COR-L47 (cell line): ENCODE measurements at regions not wholly inside any gene's neighbourhood (a gene's known extent, or its start where the extent isn't known, plus 50 kb on each side); places are given as distances from the start of the nearest gene placed in this dataset.
A peak's percentile ranks its signal among the peaks of the same experiment; 100 is the strongest.
"Not testable (repeated sequence)": the region's sequence is repeated elsewhere in the genome, so short reads cannot be mapped to it uniquely, and the experiment has no call there.

Source experiments
- DNase-seq: peaks from one replicate; lab custom pipeline; 2025; lab: John Stamatoyannopoulos, UW

DNA sequence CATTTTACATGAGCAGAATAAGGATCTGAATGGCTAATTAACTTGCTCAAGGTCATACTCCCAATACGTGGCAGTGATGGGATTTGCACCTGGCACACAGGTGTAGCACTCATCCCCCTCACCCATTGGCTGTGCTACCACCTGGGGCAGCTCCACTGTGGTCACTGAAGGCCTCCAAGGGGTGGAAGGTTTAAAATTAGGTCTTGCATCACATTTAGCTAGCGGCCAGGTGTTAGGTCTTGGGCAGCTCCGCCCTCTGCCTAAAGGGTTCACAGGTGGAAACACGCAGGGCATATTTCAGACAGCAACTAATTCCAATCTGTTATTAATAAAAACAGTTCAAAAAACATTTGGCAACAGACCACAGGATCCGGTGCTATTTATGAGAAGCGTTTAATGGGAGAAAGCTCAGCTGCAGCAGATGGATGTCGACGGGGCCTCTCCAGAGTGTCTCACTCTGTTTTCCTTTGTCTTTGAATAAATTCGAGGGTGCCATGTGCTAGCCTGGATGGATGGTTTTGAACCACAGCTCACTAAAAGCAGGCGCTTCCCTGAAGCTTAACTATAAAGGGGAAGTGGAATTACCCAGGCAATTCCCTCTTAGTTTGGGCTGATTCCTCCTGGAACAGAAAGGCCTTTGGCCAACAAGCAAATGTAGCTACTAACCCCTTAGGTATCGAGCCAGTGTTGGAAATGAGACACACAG, 1017.6 kb downstream of the TYW1 start:
- no peak for DNase-seq

DNA sequence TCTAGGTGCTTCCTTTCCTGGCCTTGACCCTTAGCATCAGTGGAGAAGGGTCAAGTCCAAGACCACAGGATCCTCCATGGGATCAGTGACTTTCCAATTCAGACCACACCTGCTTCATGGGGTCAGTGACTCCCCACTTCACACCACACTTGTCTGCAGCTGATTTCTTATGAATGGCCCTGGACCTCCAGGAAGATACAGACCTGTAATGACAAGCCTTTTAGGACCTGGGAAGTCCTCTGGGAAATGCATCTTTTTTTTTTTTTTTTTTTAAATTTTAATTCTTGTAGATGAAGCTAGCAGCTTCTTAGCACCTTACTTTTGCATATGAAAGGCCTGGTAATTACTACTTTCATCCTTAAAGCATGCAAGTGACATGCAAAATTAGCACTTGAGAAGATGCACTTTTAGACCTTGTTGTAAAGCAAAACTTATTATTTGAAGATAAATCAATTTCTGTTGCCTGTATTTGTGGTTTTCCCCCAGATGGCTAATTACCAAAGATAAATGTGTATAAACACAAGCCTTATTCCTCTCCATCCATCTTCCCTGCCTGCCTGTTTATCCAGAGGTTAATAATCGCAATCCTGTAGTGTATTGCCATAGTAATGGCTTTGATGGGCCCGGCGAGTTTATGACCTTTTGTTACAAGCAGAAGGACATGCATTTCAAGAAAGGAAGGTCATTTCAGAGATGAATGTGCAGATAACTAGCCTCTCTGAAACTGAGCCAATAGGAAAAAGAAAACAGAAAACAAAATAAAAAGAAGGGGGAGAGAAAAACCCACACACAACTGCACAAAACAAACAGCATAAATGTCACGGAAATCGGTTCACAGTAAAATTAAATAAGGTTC, 1018.7 kb downstream of the TYW1 start:
- peak; percentile 21 for DNase-seq

DNA sequence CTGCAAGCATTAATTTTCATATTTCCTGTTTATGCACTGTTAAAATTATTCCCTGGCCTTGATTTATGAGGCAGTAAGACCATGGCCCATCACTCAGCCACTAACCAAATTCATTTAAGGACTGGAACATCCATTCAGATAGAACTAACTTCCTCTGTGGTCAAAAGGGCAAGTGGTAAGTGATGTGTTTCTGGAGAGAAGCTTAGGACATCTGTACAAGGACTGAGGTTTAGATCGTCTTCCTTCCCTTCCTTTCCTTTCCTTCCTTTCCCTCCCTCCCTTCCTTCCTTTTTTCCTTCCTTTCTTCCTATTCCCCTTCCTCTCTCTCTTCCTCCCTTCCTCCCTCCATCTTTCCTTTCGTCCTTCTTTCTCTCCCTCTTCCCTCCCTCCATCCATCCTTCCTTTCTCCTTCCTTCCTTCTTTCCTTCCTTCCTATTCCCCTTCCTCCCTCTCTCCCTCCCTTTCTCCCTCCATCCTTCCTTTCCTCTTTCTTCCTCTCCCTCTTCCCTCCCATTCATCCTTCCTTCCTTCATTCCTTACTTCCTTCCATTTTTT, 1019.4 kb downstream of the TYW1 start:
- no peak for DNase-seq

DNA sequence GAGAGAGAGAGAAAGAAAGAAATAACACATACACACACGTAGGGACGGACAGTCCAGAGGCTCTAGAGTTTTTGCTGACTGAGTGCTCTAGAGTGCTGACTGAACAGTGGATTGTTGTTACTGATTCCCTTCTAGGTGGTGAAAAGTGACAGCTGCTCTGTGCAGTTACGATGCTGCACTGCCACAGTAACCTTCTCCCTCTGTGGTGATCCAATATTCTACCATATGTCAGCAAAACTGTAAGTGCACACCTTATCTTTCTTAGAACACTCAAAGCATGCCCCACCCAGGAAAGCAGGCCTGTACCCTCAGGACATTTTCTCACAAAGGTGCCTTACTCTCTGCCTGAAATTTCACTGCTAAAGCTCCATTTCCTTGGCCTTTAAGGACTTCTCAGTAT, 1023.5 kb downstream of the TYW1 start:
- DNase-seq, result no peak

DNA sequence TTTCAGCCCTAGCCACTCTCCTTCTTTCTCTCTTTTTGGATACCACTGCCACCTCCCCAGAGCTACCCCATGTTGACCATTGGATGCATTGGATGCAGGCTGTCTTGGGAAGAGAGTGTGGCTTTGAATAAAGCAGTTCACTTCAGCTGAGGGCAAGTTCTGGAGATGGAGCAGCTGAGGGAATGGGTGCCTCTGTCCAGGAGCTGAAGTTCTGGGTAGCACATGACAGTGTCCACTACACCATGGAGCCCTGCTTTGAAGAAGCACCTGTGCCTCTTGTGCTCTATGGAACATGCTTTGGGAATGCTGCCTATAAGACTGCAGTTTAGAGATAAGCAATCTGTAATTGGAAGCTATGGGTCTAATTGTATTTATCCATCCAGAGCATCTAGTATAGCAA, 1028.7 kb downstream of the TYW1 start:
- DNase-seq, result no peak

DNA sequence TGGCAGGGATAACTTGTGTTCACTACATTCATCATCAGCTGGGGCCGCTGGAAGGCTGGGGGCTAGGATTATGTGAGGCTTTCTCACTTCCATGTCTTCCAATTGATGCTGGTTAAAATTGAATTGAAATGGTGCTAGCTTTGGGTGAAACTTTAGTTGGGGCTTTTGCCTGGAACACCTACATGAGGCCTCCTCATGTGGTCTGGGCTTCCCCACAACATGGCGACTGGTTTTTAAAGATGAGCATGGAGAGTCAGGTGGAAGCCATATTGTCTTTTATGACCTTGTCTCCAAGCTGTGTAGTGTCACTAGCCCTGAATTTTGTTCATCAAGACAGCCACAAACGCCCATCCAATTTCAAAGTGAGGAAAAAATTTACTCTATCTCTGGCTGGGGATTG, 1033.9 kb downstream of the TYW1 start:
- no peak for DNase-seq

DNA sequence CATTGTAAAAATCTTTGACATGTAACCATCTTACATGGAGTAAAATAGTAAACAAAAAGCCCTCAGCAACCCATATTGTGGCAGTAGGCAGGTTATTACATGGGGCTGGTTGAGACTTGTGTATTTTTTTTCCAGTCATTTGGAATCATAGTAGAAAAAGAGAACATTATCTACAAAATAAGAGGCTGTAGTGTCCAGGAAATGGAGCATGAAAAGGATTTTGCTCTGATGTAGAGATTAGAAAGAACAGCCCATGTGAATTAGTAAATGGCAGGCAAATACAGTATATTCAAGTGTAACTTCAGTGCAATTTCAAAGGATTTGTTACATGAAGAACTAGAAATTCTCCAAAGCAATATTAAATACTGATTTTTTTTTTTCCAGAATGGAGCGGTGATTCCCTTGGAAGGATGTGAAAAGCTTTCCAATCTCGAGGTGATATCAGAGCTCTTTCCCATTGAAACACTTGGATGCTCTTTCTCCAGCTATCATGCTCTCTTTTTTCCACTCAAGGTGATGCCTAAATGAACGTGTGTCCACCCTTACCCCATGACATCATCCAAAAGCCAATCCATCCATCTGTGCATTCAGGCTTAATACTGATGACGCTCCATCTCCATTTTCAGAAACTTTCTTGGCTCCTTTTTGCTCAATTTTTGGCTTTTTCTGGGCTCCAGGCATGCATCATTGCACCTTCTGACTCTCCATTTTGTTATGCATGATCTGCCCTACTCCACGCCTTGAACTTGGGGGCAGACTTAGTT, 1034.7 kb downstream of the TYW1 start:
- no peak for DNase-seq

DNA sequence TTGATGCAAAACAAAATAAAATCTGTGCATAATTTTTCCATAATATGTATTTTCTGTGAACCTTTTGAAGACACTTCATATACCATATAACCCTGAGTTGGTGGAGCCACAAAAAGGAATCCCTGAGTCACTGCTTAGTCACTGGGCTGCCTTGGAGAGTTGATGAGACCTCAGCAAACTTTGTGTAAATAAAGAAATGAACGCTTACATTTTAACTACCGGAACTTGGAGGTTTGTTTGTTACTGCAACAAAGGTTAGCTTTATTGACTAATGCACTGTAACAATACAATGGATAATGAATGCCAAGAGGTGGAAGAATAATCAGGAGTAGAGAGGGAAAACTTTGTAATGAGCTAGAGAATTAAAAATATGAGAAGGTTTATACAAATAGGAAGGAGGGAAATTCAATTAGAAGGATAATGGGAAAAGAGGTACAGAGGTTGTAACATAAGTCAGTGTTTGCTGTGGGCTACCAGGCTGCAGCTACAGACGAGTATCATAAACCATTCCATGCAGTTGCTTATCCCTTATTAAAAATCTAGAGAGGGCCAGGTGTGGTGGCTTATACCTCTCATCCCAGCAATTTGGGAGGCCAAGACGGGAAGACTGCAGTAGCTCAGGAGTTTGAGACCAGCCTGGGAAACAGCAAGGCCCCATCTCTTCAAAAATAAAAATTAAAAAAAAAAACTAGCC, 1042.1 kb downstream of the TYW1 start:
- no peak for DNase-seq

DNA sequence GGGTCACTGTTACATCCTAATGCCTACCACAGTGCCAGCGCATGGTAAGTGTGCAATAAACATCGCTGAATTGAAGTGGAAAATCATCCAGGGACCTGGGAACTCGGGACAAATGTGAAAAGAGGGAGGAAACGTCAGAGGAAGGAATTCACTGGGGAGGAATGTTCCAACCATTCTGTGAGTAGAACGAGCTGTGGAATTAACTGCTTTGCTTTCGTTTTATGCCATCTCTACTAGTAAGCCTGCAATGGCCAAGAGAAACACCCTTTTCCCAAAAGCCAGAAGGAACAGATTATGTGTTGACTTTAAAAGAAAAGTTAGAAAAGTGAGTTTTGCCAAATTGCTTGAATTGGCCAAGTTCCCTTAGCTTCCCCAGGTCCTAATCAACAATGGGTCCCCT, 1044.9 kb downstream of the TYW1 start:
- DNase-seq, result no peak

DNA sequence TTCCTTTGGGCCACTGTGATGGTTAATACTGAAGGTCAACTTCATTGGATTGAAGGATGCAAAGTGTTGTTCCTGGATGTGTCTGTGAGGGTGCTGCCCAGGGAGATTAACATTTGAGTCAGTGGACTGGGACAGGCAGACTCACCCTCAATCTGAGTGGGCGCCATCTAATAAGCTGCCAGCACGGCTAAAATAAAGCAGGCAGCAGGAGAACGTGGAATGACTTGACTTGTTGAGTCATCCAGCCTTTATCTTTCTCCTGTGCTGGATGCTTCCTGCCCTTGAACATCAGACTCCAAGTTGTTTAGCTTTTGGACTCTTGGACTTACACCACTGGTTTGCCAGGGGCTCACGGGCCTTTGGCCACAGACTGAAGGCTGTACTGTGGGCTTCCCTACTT, 1046.9 kb downstream of the TYW1 start:
- DNase-seq, result no peak

DNA sequence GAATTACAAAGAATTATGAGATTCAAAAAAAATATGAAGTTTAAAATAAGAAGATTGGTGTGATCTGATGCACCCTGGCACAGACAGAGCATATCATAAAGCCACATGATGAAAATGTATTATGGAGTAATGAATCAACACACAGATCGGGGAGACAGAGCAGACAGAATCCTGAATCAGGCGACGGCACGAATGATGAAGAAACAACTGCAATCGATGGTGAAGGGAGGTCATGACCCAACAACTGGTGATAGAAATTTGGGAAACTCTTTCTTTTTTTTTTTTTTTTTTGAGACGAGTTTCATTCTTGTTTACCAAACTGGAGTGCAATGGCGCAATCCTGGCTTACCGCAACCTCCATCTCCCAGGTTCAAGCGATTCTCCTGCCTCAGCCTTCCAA, 1054.0 kb downstream of the TYW1 start:
- no peak for DNase-seq

DNA sequence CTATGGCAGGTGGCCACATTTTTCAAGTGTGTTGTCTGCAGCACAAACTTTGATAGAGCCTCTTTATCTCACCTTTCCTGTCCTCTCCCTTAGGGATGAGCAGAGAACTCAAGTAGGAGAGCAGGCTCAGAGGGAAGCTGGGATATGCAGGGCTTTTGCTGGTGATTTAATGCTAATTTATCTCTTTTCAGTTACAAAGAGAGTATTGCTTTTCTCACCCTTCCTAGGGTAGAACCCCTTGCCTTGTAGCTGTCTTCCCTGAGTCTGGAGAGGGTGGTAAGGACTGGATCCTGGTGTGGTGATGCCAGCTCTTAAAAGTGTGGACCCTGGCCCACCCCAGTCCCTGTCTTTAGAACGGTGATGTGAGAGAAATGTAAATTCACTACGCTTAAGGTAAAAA, 1061.4 kb downstream of the TYW1 start:
- no peak for DNase-seq

DNA sequence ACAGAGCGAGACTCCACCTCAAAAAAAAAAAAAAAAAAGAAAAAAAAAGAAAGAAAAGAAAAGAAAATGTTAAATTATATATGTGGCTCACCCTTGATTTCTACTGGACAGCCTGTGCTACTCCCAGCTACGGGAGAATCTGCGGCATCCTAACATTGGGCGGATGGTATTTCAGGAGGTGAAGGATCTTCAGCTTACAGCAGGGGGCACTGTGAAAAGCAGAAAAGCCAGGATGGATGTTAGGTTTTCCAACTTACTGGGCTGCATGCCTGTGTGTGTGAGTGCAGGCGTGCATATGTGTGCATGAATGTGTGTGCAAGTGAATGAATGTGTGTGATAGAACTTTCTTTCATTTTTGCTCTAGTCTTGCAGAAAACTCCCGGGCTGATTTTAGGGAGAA, 1066.5 kb downstream of the TYW1 start:
- DNase-seq, result no peak

DNA sequence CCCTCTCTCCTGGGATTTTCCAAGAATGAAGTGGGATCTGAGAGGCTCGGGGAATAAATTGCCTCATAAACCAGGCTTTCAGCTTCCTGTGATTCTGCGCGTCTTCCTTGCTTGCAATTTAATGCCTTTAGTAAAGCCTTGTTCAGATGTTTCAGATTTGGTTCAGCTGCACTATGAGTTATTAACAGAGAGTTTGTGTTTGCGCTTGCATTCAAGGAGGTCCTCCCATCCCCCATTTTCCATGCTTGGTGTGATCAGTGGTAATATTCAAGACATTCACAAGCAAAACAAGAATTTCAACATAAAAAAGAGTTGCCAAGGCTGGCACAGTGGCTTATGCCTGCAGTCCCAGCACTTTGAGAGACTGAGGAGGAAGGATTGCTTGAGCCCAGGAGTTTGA, 1068.9 kb downstream of the TYW1 start:
- DNase-seq, result no peak

DNA sequence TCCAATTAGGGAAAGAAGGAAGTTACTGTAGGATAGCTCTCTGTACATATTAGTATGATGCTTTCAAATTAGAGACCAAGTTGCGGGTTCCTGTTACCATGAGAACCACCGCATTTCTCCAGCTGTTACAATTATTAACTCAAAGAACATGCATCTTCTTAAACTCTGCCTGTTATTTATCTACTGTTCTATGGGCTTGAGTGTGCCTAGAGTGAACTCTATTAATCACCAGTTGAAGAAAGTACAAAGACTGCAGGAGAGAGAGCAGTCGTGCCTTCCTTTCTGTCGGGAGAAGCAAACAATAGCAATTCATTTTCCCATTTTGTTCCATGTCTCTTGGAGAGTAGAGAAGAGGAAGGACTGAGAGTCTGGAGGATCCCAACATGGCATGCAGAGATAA, 1071.2 kb downstream of the TYW1 start:
- DNase-seq, result no peak

DNA sequence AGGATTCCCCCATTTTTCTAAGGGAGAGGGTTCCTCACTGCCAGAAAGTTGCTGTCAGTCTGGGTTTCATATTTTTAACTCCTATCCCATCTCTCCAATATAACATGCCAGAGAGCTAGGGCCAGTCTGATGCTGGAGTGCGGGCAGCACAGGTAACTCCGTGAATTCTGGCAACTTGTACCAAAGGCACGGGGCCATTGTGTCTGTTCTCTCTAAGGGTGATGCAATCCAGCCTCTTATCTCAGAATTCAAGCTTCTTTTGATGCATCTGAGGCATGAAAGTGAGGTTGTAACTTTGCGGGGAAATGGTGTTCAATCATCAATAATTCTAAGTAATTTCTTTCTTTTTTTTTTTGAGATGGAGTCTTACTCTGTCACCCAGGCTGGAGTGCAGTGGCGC, 1074.4 kb downstream of the TYW1 start:
- DNase-seq, result no peak

DNA sequence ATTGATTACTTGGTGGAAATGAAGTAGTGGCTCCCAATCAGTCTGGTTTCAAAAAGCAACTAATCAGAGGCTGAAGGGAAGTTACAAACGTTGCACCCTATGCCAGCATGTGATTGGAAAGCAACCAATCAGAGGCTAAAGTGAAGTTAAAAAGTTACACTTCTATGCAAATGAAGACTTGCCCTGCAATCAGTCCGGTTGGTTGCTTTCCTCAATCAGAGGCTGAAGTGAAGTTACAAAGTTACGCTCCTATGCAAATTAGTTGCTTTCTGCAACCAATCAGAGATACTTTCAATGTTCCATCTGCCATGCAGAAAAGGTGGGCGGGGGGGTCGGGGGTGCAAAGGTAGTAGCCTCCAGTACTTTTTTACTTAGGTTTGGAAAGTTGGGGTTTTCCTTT, 1077.1 kb downstream of the TYW1 start:
- no peak for DNase-seq

DNA sequence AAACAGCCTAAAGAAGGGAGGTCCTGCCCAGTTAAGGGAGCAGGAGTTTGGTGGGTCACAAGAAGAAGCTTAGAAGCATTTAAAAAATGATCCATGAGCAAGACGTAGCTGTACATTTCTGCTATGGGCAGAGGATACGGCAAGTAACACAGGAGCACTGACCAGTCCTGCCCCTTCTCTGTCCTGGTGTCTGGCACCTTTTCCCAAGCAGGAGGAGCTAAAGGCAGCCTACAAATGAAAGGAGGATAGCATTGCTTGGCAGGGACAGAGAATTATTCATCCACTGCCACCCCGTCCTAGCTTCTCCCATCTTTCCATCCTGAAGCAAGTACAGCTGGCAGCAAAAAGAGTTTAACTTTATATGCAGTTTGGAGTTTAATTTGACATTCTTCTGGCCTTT, 1077.6 kb downstream of the TYW1 start:
- DNase-seq, result no peak

DNA sequence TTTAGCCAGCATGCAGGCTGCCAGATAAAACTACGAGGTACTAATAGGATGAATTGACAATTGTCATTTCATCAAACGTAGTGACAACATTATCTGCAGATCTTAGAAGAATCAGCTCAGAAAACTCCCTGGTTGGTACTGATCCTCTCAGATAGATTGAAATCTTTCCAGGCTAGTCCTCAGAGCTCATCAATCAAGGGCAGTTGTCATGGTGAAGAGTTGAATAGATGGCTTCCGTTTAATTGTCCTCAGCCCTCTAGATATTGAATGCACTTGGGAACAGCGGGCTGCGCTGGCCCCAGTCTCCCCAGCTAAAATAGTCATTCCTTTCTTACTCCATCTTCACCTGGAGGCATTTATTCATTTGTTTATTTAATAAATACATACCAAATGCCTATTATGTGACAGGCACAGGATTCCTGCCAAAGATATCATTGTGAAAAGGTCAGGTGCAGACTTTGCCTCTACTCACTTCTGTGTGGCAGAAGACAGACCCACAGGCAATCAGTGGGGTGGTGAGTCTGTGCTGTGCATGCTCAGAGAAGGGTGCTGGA, 1081.6 kb downstream of the TYW1 start:
- no peak for DNase-seq

DNA sequence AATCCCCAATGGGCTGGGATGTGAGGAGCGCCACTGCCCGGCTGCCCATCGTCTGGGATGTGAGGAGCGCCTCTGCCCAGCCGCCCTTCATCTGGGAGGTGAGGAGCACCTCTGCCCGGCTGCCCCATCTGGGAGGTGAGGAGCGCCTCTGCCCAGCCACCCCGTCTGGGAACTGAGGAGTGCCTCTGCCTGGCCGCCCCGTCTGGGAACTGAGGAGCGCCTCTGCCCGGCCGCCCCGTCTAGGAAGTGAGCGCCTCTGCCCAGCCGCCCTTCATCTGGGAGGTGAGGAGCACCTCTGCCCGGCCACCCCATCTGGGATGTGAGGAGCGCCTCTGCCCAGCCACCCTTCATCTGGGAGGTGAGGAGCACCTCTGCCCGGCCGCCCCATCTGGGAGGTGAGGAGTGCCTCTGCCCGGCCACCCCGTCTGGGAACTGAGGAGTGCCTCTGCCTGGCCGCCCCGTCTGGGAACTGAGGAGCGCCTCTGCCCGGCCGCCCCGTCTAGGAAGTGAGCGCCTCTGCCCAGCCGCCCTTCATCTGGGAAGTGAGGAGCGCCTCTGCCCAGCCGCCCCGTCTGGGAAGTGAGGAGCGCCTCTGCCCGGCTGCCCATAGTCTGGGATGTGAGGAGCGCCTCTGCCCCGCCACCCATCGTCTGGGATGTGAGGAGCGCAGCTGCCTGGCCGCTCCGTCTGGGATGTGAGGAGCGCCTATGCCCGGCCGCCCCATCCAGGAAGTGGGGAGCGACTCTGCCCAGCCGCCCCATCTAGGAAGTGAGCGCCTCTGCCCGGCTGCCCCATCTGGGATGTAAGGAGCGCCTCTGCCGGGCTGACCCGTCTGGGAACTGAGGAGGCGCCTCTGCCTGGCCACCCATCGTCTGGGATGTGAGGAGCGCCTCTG, 1085.7 kb downstream of the TYW1 start:
- DNase-seq, result not testable (repeated sequence)
